GM21515 (cell line): ENCODE measurements at regions not wholly inside any gene's neighbourhood (a gene's known extent, or its start where the extent isn't known, plus 50 kb on each side); places are given as distances from the start of the nearest gene placed in this dataset.

Experiments
- ATAC-seq: cut with Tn5 transposase; IDR thresholded peaks from one replicate; pipeline ENCODE4 v1.9.1; 2021; ENCODE audit not compliant: unreplicated experiment

DNA sequence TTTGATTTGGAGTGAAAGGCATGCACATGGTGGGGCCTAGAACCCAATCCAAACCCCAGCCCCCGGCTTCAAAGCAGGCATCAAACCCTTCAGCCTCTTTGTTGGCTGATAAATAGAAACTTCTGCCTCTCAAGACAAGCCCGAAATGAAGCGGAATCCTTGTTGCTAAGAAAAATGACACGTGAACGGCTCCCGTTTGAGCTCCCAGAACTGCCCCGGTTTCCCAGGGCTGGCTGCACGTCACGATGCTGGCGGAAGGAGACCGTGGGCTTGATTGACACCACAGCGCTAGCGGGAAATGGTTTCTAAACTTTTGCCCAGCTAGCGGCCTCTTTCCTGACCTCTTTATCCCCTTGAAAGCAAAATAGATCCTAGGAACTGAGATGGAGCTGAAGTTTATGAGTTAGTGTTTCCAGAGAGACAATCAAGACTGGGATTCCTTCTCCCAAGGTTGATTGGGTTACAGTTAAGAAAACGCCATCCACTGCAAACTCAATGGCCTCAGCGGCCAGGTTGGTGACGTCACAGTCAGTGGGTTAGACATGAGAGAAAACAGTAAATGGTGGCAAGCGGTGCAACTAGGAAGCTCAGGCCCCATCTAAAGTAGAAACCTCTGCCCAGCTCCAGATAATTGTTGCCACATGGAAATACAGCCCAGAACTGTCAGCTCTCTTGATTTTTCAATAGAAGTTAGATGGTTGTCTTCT is 117.0 kb downstream of the ANKRD60 start:
- no peak for ATAC-seq

DNA sequence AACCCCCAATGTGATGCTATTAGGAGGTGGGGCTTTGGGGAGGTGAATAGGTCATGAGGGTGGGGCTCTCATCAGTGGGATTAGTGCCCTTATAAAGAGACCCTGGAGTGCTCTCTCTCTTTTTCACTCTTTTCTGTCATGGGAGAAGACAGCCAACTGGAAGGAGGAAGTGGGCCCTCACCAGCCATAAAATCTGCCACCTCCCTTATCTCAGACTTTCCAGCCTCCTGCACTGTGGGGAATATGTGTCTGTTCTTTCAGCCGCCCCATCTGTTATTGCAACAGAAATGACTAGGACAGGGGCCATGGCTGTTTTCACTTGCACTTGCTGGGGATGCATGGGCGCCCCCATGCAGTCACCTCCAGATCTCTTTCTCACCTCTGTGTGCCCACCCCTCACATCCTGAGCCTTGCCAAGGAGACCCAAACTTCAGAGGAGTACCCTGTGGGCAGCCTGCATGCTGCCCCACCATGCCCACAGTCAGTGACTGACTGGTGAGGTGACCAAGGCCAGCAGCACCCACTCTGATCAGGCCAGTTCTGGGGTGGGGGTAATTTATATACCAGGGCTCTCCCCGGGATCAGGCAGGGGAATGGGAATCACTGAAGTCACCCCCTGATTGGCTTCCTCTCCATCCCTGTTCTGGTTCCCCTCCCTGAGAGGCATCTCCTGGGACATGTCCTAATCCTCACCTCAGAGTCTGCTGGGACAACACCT is 118.4 kb downstream of the ANKRD60 start:
- ATAC-seq = no peak

DNA sequence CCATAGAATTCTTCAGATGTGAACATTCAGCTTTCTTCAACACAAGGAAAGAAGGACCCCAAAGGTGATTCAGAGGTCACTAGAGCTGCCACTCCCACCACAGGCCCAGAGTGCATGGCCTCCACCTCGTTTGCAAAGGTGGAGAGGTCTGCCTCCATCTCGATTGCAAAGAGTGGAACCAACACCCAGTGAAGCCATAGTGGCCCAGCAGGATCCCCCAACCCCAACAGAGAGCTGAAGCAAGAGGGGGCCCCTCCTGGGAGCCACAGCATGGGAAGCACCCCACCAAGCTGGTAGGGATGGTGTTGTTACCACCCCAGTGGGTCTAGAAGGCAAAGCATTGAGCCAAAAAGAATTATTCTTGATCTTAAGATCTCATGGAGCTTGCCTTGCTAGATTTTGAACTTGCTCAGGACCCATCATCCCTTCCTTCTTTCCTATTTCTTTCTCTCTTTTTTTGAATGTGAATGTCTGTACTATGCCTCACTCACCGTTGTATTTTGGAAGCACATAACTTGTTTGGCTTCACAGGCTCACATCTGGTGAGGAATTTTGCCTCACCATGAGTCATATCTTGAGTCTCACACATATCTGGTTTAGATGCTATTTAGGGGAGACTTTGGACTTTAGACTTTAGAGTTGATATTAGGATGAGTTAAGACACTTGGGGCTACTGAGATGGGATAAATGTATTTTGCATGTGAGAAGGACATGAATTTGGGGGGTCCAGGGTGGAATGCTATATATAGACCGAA is 119.2 kb downstream of the ANKRD60 start:
- ATAC-seq = no peak

DNA sequence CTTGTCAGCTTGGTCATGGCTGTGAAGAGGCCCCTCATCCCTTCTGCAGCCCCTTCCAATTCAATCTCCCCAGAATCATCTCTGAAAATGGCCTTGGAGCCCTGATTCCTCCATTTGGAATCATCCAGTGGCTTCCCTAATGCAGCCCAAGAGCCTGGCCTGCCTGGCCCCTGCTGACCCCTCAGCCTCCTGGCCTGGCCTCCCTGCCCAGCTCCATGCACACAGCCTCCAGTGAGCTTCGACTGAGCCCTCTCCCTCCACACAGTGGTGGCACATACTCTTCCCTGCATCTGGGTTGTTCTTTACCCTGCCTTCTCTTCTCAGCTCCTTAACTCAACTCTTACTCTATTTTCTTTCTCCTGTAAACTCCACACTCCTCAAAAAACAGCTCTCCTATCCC is 120.9 kb downstream of the ANKRD60 start:
- ATAC-seq = no peak

DNA sequence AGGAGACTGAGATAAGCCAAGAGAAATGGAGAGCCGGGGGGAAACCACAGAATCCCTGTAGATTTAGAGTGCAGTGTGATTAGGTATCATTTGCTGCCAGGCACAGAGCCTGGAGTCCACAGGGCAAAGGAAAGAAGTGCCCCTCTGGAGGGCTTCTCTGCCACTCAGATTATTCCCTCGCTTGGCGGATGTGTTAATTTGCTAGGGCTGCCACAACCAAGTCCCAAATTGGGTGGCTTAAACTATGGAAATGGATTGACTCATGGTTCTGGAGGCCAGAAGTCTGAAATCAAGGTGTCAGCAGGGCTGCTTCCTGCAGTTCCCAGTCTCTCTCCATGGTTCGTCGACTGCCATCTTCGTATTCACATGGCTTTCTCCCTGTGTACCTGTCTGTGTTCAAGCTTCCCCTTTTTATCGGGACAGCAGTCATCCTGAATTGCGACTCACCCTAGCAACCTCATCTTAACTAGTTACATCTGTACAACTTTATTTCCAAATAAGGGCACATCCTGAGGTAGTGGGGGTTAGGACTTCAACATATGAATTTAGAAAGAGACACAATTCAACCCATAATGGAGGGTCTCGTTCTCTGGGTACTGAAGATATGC is 122.2 kb downstream of the ANKRD60 start:
- no peak for ATAC-seq

DNA sequence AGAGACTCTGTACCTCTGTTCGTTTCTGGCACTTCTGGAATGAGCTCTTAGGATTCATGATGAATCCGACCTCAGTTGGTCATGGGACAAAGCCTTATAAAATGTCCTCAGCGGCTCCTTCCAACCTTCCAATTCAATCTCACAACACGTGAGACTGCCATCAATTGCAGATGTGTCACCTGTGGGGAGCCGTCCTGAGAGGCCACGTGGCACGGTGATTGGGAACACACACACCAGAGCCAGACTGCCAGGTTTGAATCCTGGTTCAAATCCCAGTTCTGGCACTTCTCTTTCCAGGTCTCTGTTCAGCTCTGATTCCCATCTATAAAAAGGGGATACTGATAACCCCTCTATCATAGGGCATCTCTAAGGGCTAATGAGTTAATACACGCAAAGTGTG is 124.5 kb downstream of the ANKRD60 start:
- no peak for ATAC-seq

DNA sequence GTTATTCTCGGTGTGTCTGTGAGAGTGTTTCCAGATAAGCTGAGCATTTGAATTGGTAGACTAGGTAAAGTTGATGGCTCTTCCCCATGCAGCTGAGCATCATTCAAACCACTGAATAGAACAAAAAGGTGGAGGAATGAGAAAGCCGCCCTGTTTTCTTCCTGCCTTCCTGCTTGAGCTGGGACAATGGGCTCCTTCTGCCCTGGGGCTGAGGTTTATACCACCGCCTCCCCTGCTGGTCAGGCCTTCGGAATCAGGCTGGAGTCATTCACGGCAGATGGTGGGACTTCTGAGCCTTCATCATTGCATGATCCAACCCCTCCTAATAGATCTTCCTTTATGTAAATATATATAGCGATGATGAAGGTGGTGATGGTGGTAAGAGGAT is 124.9 kb downstream of the ANKRD60 start:
- no peak for ATAC-seq

DNA sequence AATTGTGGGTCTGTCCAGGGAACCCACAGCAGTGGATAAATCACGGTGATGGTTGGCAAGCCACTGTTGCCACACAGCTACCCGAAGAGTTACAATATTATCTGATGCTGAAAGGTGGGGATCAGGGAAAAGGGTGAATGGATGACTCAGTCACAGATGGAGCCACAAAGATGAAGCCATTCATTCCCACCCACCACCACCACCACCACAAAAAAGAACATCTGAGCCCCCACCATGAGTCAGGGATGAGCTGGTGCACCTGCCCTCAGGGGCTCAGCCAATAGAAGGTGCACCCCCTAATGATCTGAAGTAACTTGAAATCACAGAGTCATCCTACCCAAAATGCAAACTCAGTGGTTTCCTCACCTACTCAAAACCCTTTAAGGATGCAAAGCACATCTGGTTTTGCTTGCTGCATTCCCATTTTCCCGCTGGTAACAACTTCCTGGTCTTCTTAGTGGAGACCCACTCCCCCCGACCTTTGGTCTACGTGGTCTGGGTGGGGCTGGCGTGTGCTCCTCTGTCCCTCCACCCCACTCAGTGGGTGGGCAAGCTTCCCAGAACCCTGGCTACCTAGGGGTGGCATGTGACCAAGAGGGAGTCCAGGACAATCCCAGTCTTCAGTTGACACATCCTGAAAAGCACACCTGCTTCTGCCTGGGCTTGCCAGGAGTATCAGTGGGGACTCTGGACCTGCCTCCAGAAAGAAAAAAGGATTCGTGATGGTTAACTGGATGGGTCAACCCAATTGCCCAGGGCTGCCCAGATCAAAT is 125.5 kb downstream of the ANKRD60 start:
- no peak for ATAC-seq

DNA sequence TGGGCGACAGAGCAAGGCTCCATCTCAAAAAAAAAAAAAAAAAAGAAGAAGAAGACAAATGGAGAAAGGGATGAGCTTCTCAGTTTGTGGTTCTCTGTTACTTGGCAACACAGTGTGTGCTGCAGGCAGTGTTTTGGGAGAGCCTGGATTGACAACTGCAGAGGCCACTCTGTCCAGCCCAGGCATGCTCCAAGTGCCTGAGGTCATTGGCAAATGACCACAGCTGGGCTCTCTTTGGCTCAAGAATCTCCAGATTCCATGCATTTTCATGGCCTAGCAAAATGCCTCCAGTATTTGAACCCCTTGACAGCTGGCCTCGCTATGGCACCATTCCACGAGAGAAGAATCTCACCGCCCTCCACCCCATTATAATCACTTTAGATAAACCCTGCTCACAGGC is 126.2 kb downstream of the ANKRD60 start:
- ATAC-seq = no peak

DNA sequence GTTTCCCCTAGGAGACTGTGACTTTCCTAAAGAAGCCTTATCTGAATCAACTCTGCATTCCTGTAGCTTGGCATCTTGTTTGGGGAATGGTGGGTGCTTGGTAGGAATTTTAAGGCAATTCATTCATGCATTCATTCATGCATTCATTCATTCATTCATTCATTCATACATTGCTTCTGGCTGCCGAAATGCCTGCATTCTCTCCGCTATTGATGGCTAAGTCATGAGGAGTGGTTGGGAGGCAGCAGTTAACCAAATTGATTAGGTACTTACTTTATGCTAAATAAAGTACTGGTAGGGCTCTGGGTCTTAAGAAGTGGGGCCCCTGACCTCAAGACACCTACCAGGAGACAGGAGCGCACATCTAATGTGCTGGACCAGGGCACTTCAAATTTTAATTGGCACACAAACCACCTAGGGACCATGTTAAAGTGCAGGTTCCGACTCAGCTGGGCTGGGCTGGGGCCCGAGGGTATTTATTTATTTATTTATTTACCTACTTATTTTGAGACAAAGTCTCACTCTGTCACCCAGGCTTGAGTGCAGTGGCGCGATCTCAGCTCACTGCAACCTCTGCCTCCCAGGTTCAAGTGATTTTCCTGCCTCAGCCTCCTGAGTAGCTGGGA is 127.6 kb downstream of the ANKRD60 start:
- ATAC-seq = no peak

DNA sequence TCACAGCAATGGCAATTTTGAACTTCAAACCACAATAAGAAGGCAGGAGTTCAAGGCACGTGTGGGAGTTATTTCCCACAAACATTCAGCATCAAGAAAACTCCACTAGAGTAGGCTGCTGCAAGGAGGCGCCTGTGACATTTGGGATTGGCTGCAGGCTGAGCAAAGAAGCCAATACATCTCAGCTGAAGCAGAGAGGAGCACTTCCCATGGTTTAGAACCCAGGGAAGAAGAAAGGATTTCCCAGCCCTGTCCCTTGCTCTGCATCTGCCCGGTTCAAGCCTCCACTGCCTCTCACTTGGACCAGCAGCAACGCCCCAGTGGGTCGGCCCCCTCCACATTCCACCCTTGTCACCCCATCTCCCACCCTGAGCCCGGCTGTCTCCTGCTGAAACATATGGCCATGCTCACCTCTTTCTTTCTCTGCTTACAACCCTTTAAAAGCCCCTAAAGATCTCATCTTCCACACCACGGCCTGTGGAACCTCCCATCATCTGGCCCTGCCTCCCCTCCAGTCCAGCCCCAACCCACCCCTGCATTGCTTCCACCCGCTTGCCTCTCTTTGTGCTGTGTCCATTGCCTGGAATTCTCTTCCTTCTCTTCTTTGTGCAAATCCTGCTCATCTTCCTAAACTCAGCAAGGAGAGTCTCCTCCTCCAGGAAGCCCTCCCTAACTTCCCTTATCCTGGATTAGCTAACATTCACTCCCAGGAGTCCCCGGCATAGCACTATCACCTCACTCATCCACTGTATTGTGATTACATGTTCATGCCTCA is 128.3 kb downstream of the ANKRD60 start:
- no peak for ATAC-seq

DNA sequence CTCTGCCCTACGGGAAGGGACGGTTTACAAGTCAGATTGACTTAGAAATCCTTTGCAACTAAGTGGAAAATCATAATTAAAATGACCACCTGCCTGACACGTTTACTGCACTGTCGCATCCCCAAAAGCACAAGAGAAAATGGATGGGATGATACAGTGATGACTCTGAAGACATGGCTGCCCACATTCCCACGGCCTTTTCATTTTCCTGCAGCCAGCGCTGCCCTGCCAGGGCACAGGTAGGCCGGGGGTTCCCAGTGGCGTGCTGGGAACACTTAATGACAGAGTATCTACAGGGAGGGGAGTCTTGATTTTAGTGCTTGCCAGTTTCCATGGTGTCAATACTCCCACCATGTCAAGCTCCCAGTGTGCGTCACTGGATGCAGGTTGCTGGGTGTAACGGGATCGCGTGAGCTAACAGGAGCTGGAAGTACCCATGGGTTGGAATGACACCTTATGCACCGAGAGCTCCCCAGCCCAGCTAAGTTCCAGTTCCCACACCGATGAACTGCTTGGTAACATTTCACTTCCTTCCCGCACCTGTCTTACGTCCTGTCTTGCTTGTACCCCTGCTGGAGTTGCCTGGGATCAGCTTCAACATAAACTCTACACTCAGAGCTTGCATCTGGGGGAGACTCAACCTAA is 129.0 kb downstream of the ANKRD60 start:
- no peak for ATAC-seq

DNA sequence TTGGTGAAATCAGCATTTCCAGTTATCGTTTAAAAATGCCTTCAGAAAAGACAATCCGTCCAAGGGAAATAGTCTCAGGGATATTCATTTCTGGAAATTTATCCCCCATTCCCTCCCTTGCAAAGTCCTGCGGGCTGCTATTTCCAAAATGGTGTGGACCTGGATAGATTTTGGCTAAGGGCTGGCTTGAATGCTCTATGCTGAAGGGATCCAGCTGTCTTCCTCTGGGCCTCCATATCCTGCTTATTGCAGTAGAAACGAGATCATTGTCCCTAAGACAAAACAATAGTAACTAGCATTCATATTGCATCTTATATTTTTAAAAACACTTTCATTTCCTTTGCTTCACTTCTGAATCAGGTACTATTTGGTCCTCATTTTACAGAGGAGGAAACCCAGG is 129.9 kb downstream of the ANKRD60 start:
- ATAC-seq = no peak

DNA sequence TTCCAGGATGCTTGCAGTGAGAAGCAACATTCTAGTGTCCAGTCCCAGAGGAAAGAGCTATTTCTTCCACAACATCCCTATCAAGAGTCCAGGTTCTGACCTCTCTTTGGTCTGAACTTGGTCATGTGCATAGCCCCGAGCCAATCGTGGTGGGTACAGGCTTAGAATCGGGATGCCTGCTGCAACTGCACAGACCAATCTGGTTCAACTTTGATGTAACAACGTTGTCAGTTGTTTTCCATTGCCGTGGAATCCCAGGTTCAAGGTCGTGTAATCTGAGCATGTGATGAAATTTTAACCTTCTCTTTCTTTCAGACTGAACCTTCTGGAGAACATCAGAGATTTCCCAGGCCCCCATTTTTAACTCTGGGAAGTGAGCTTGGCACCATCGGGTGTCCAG is 130.5 kb downstream of the ANKRD60 start:
- ATAC-seq = no peak

DNA sequence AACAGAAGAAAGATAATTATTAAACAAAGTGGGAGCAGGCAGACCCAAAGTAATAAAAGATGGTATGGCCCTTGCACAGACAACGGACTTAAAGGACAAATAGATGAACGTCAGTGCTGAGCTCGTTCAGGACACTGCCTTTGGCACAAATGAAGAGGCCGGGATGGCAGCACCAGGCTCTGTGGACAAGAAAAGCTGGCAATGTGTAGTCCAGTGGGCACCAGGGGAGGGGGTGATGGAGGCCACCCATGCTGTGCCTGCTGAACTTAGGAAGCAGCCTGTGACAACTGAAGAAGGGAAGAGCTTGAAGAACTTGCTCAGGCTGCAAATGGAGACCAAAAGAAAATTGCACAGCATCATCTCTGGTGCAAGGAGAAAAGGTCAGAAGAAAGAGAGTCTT is 131.0 kb downstream of the ANKRD60 start:
- ATAC-seq = no peak

DNA sequence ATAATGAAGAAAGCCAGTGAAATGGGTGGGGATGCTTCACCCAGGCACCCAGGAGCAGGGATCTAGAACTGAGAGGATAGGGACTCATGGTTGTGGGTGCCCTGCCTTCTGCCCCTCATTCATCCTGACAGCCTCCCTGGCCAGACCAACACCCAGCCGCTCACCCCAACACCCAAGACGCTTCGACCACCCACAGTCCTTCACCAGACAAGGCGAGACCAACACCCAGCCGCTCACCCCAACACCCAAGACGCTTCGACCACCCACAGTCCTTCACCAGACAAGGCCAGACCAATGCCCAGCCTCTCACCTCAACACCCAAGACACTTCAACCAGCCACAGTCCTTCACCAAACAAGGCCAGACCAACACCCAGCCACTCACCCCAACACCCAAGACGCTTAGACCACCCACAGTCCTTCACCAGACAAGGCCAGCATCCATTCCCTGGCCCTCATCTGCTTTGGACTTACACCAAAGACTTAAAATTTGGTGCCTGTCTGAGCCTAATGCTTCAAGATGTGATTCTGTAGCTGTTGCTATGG is 131.5 kb downstream of the ANKRD60 start:
- ATAC-seq = no peak

DNA sequence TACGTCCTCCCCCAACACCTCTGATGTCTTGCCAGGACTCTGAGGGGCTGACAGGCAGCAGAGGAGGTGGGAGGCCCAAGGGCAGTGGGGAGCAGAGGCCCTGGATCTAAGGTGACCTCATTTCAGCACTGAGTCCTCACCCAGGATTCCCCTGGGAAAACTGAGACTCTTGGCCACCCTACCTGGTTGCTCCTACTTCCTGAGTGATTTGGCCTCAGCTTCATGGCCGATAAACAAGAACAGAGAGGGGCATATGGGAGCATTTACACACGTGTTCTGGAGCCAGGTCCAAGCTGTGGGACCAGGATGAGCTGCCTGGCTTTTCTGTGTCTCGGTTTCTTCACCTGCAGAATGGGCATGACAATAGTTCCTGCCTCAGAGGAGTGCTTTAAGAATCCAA is 133.8 kb downstream of the ANKRD60 start:
- no peak for ATAC-seq

DNA sequence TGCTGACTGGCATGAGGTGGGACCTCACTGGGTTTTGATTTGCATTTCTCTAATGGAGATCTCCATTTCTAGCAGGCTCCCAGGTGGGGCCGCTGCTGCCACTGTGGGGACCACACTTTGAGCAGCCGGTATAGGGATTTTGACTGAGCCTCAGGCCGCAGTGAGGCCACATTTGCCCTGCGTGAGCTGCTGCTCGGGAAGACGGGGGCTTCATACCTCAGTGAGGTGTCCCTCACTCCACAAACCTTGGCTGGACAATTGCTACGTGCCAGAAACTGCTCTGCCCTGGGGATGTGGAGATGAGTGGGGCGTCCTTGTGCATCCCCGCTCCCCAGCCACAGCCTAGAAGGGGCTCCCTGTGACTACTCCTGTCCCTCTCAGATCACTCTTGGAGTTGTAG is 134.3 kb downstream of the ANKRD60 start:
- ATAC-seq = no peak

DNA sequence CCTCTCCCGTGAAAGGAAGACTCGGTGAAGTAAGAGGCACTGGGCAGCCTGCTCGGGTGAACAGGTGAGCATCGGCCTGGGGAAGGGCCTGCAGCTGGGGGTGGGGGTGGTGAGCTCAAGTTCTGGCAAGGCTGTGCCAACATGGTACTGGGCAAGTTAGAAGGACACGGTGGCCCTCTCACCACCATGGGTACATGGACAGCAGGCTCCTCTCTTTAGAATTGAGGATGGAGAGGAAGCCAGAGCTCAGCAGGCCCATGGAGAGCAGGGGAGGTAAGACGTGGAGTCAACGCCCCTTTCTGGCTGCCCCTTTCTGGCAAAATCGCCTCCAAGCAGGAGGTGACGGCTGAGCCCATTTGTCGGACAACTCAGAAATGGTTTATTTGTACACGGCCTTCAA is 135.6 kb downstream of the ANKRD60 start:
- ATAC-seq = no peak
